ENCODE measurements at regions not wholly inside any gene's neighbourhood (a gene's known extent, or its start where the extent isn't known, plus 50 kb on each side); places are given as distances from the start of the nearest gene placed in this dataset.

- no peak for TF ChIP-seq ZNF274 (IDR thresholded peaks at IDR 0.05; ENCODE audit: low read depth, low read length)
- no peak for TF ChIP-seq YY1 (IDR thresholded peaks at IDR 0.05; ENCODE audit: insufficient read depth, insufficient read length)
Observed at GRCh38 chr20:54708229-54708628, 232.8 kb downstream of the DOK5 start.
